Hypothalamus (tissue), 51 donors: ENCODE measurements at regions not wholly inside any gene's neighbourhood (a gene's known extent, or its start where the extent isn't known, plus 50 kb on each side); places are given as distances from the start of the nearest gene placed in this dataset.

Experiments
- DNase-seq, 51 donors: peaks; one replicate each; lab custom pipeline; 2025; lab: John Stamatoyannopoulos, UW

- no peak for DNase-seq
These were observed 55.2 kb upstream of the RBM24 start for GRCh38 chr6:17225767-17226630.

GRCh38 chr6:17226786-17227233 lies 54.4 kb upstream of the RBM24 start:
- peak in 1 of 51 donors; percentile 35 for DNase-seq

GRCh38 chr6:17227403-17227802 lies 53.8 kb upstream of the RBM24 start:
- DNase-seq: no peak
